HG03139 (cell line): ENCODE measurements at regions not wholly inside any gene's neighbourhood (a gene's known extent, or its start where the extent isn't known, plus 50 kb on each side); places are given as distances from the start of the nearest gene placed in this dataset.
"Not testable (repeated sequence)": the region's sequence is repeated elsewhere in the genome, so short reads cannot be mapped to it uniquely, and the experiment has no call there.

Source experiments
- ATAC-seq: cut with Tn5 transposase; IDR thresholded peaks from one replicate; pipeline ENCODE4 v1.9.1; 2021; ENCODE audit not compliant: unreplicated experiment

GRCh38 chr4:156419080-156419685 is 465.5 kb upstream of the CTSO start:
- ATAC-seq, result no peak

GRCh38 chr4:156414406-156414805 is 460.7 kb upstream of the CTSO start:
- no peak for ATAC-seq

- no peak for ATAC-seq
Observed at GRCh38 chr4:156413239-156414135, 459.8 kb upstream of the CTSO start.

GRCh38 chr4:156411531-156411930 is 457.9 kb upstream of the CTSO start:
- ATAC-seq, result no peak

GRCh38 chr4:156408749-156409148 is 455.1 kb upstream of the CTSO start:
- no peak for ATAC-seq

GRCh38 chr4:156401371-156401770 is 447.7 kb upstream of the CTSO start:
- no peak for ATAC-seq

GRCh38 chr4:156396534-156396933 is 442.9 kb upstream of the CTSO start:
- no peak for ATAC-seq

- ATAC-seq, result no peak
Observed at GRCh38 chr4:156391325-156391653, 437.6 kb upstream of the CTSO start.

- no peak for ATAC-seq
Observed at GRCh38 chr4:156390599-156391324, 437.1 kb upstream of the CTSO start.

GRCh38 chr4:156388826-156389225 is 435.2 kb upstream of the CTSO start:
- ATAC-seq, result no peak

GRCh38 chr4:156378033-156378665 is 424.5 kb upstream of the CTSO start:
- ATAC-seq, result no peak

- no peak for ATAC-seq
Observed at GRCh38 chr4:156377036-156377710, 423.5 kb upstream of the CTSO start.

GRCh38 chr4:156374894-156375293 is 421.2 kb upstream of the CTSO start:
- no peak for ATAC-seq

GRCh38 chr4:156374069-156374468 is 420.4 kb upstream of the CTSO start:
- no peak for ATAC-seq

GRCh38 chr4:156367502-156367901 is 413.8 kb upstream of the CTSO start:
- not testable (repeated sequence) for ATAC-seq

GRCh38 chr4:156362581-156362980 is 408.9 kb upstream of the CTSO start:
- ATAC-seq, result no peak

- ATAC-seq, result no peak
Observed at GRCh38 chr4:156347412-156348075, 393.9 kb upstream of the CTSO start.

GRCh38 chr4:156346959-156347385 is 393.3 kb upstream of the CTSO start:
- no peak for ATAC-seq

- no peak for ATAC-seq
Observed at GRCh38 chr4:156344397-156344796, 390.7 kb upstream of the CTSO start.

GRCh38 chr4:156336511-156336910 is 382.8 kb upstream of the CTSO start:
- ATAC-seq, result no peak
